AG04450 (cell line): ENCODE measurements at regions not wholly inside any gene's neighbourhood (a gene's known extent, or its start where the extent isn't known, plus 50 kb on each side); places are given as distances from the start of the nearest gene placed in this dataset.
"Not testable (repeated sequence)": the region's sequence is repeated elsewhere in the genome, so short reads cannot be mapped to it uniquely, and the experiment has no call there.

Source experiments
- CTCF ChIA-PET: fragments of 300-600, 350-600 bp; formaldehyde crosslinking; extraction: SDS; loops from one replicate; lab custom pipeline; 2022; ENCODE audit warnings: antibody characterized with exemption, inconsistent platforms; lab: Charles Lee
- POLR2A ChIA-PET: fragments of 350-600 bp; formaldehyde crosslinking; extraction: SDS; loops from one replicate; lab custom pipeline; 2021; ENCODE audit warnings: antibody characterized with exemption, inconsistent platforms; lab: Yijun Ruan, JAX
- DNase-seq: peaks from one replicate; pipeline ENCODE4 v3.0.0-alpha.2; 2011; ENCODE audit warnings: low read depth, low spot score
- H3K27ac ChIP-seq: one replicate; pipeline ENCODE4 v1.5.1; 2012; ENCODE audit warnings: low read depth, low read length, control low read depth
- H3K27me3 ChIP-seq: one replicate; pipeline ENCODE4 v1.6.0; 2012; ENCODE audit warnings: low read length; ENCODE audit not compliant: control insufficient read depth, insufficient read depth
- H3K4me3 ChIP-seq: 2 replicates; pipeline ENCODE4 v1.5.1; 2011; ENCODE audit warnings: mild to moderate bottlenecking, low read depth, low read length, control low read depth
- H3K9me3 ChIP-seq: 2 replicates; pipeline ENCODE4 v1.5.1; 2012; ENCODE audit warnings: low read length; ENCODE audit not compliant: control insufficient read depth, insufficient read depth
- CTCF ChIP-seq: IDR thresholded peaks from 2 replicates; pipeline ENCODE4 v1.5.1; 2011; ENCODE audit warnings: low read depth, low read length, control low read depth, inconsistent platforms

DNA sequence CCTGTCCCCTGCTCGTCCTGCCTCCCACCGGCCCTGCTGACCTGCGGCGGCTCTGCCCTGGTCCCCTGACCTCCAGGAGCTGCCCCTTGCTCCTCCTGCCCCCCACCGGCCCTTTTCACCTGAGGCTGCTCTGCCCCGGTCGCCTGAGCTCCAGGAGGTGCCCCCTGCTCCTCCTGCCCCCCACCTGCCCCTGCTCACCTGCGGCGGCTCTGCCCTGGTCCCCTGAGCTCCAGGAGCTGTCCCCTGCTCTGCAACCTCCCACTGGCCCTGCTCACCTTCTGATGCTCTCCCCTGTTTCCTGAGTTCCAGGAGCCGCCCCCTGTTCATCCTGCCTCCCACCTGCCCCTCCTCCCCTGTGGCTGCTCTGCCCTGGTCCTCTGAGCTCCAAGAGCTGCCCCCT, 101.3 kb downstream of the TMEM121 start:
- POLR2A ChIA-PET, result no interaction called here

GRCh38 chr14:105628126-105628525, 101.7 kb downstream of the TMEM121 start:
- DNase-seq, POLR2A ChIA-PET, H3K27ac ChIP-seq, CTCF ChIA-PET, H3K27me3 ChIP-seq, H3K4me3 ChIP-seq: not testable (repeated sequence)
- peaks cover 77% of the 10 kb centered on the region for H3K9me3 ChIP-seq

More for the DNA sequence above, 101.3 kb downstream of the TMEM121 start:
- CTCF ChIA-PET, result no interaction called here
- no peak for DNase-seq
- Histone ChIP-seq H3K27ac (no peak overlapping the region), H3K9me3 (peaks cover 81% of the 10 kb centered on the region), H3K4me3 (no peak overlapping the region), H3K27me3 (no peaks in the 10 kb centered on the region)
- no peak for TF ChIP-seq CTCF

- POLR2A ChIA-PET, H3K27me3 ChIP-seq, CTCF ChIA-PET: not testable (repeated sequence)
These were observed 102.2 kb downstream of the TMEM121 start for GRCh38 chr14:105628531-105629067.

DNA sequence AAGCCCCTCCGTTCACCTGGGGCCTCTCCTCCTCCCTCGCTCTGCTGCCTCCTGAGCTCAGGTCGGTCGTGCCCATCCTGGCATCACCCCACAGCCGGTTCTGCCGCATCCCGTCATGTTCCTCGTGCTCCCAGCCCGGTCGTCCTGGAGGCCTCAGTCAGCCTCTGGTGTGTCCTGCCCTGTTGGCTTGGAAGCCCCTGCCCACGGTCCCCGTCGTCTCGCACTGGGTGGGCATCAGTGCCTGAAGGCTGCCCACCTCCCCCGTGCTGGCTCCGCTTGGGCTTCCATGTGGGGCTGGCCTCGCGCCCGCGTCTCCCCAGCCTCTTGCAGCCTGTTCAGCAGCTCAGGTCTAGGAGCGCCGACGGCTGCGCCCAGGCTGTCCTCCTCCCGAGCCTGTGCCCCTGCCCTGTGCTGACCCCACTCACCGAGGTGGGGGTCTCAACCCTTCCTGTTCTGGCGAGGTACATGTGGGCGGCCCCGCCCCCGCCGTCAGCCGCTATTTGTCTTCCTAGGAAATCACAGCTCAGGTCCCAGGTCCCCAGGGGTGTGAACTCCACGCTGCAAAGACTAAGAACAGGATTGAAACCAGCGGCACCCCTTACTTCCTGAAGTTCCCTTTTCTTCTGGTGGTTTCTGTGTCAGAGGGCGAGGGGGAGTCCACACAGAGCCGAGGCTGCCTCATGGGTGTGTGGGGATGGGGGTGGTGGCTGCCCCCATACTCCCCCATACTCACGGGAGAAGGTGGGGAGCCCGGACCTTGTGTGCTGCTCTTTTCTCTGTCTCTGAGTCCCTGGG, 102.9 kb downstream of the TMEM121 start:
- DNase-seq, H3K27me3 ChIP-seq, H3K27ac ChIP-seq, POLR2A ChIA-PET, H3K4me3 ChIP-seq, CTCF ChIA-PET: not testable (repeated sequence)
- H3K9me3 ChIP-seq, result peaks cover 71% of the 10 kb centered on the region

More at GRCh38 chr14:105628531-105629067, 102.2 kb downstream of the TMEM121 start:
- not testable (repeated sequence) for H3K27ac ChIP-seq, DNase-seq, H3K4me3 ChIP-seq
- H3K9me3 ChIP-seq, result peaks cover 74% of the 10 kb centered on the region

DNA sequence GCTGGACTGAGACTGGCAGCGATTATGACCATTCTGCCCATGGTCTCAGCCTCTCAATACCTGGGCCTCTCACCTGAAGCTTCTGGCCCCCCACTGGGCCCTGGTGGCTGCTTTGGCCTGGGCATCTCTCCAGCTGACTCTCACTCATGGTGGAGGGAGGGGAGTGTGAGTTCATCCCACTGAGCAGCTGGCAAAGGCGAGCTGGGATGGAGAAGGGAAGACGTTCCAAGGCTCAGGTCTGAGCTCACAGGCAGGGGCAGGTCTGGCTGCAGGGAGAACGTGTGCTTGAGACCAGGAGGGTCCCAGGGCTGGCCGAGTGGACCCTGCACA, 103.5 kb downstream of the TMEM121 start:
- H3K27me3 ChIP-seq, result no peaks in the 10 kb centered on the region
- CTCF ChIA-PET, result no interaction called here
- no peak for TF ChIP-seq CTCF
- H3K27ac ChIP-seq, result no peak overlapping the region
- POLR2A ChIA-PET, result no interaction called here
- H3K9me3 ChIP-seq, result peaks cover 66% of the 10 kb centered on the region
- H3K4me3 ChIP-seq, result no peak overlapping the region
- DNase-seq, result no peak

DNA sequence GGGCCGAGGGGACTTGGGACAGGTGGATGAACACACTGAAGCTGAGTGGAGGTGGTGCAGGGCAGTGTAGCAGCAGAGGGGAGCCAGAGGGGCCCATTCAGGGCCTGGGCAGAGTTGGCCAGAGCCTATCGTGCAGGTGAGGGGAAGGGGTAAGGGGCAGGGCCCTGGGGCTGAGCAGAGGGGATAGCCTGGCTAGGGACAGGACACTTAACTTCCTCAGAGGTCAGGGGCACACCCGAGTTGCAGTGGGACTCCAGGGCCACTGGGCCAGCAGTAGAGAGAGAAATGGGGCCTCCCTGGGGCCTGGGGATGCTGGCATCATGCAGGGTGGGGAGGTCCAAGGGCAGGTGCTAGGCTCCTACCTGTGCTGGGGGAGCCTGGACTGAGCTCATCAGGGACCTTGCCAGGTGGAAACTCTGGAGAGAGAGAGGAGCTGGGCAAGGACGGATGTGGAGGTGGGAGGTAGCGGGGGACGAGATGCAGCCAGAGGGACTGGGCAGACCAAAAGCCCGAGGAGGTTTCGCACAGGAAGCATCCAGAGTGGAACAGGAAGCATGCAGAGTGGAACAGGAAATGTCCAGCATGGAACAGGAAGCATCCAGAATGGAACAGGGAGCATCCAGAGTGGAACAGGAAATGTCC, 104.0 kb downstream of the TMEM121 start:
- peaks cover 64% of the 10 kb centered on the region for H3K9me3 ChIP-seq
- H3K4me3 ChIP-seq, H3K27ac ChIP-seq, H3K27me3 ChIP-seq, DNase-seq, POLR2A ChIA-PET, CTCF ChIA-PET: not testable (repeated sequence)

GRCh38 chr14:105630935-105631779, 104.8 kb downstream of the TMEM121 start:
- POLR2A ChIA-PET, H3K4me3 ChIP-seq, H3K27me3 ChIP-seq, DNase-seq, H3K27ac ChIP-seq, CTCF ChIA-PET: not testable (repeated sequence)
- H3K9me3 ChIP-seq, result peaks cover 64% of the 10 kb centered on the region
